OCI-LY1 (cell line): ENCODE measurements at regions not wholly inside any gene's neighbourhood (a gene's known extent, or its start where the extent isn't known, plus 50 kb on each side); places are given as distances from the start of the nearest gene placed in this dataset.

Source experiments
- H2AFZ ChIP-seq: fragments of 200-600 bp; sonication (generic), shearing (Covaris generic); 2 replicates; pipeline ENCODE4 v1.6.0; 2014; ENCODE audit warnings: antibody characterized with exemption, mild to moderate bottlenecking, low read length
- H3F3A ChIP-seq: fragments of 200-600 bp; sonication (generic), shearing (Covaris generic); 2 replicates; pipeline ENCODE4 v1.6.0; 2014; ENCODE audit warnings: mild to moderate bottlenecking, antibody characterized with exemption, low read length, moderate library complexity; ENCODE audit not compliant: insufficient read depth
- H3K27ac ChIP-seq: fragments of 200-600 bp; sonication (generic); 2 replicates; pipeline ENCODE4 v1.5.1; 2014; ENCODE audit warnings: low read length, mixed run types, mild to moderate bottlenecking, low read depth; ENCODE audit not compliant: poor library complexity, severe bottlenecking
- H3K27me3 ChIP-seq: fragments of 200-600 bp; sonication (generic); 2 replicates; pipeline ENCODE4 v1.6.0; 2014; ENCODE audit warnings: antibody characterized with exemption, mild to moderate bottlenecking, low read length, moderate library complexity; ENCODE audit not compliant: insufficient read depth
- H3K36me3 ChIP-seq: fragments of 200-600 bp; sonication (generic); 2 replicates; pipeline ENCODE4 v1.6.1; 2014; ENCODE audit warnings: mild to moderate bottlenecking, antibody characterized with exemption, low read length, moderate library complexity, mixed read lengths; ENCODE audit not compliant: insufficient read depth
- H3K4me1 ChIP-seq: fragments of 200-600 bp; sonication (generic); 2 replicates; pipeline ENCODE4 v1.5.1; 2014; ENCODE audit warnings: mild to moderate bottlenecking, low read length, moderate library complexity; ENCODE audit not compliant: insufficient read depth, severe bottlenecking
- H3K4me2 ChIP-seq: fragments of 200-600 bp; sonication (generic), shearing (Covaris generic); 2 replicates; pipeline ENCODE4 v1.6.1; 2014; ENCODE audit warnings: low read length
- H3K4me3 ChIP-seq: fragments of 200-600 bp; sonication (generic); 2 replicates; pipeline ENCODE4 v1.5.1; 2014; ENCODE audit warnings: low read length, low read depth, mild to moderate bottlenecking, mixed read lengths; ENCODE audit not compliant: poor library complexity, severe bottlenecking
- H3K79me2 ChIP-seq: fragments of 200-600 bp; shearing (Covaris generic); 2 replicates; pipeline ENCODE4 v1.6.1; 2016; ENCODE audit warnings: mixed run types, low read length, mixed read lengths; ENCODE audit not compliant: insufficient read depth
- H3K9ac ChIP-seq: fragments of 200-600 bp; sonication (generic), shearing (Covaris generic); 2 replicates; pipeline ENCODE4 v1.6.1; 2014; ENCODE audit warnings: mild to moderate bottlenecking, low read length, mixed read lengths
- H3K9me2 ChIP-seq: fragments of 200-600 bp; sonication (generic), shearing (Covaris generic); 2 replicates; pipeline ENCODE4 v1.6.1; 2014; ENCODE audit warnings: low read depth, mild to moderate bottlenecking, low read length, mixed read lengths
- H3K9me3 ChIP-seq: fragments of 200-600 bp; shearing (Covaris generic); 2 replicates; pipeline ENCODE4 v1.6.1; 2014; ENCODE audit warnings: low read length, mixed read lengths
- H4K20me1 ChIP-seq: fragments of 200-600 bp; sonication (generic), shearing (Covaris generic); 2 replicates; pipeline ENCODE4 v1.6.0; 2016; ENCODE audit warnings: mild to moderate bottlenecking, low read length; ENCODE audit not compliant: insufficient read depth
- EZH2 ChIP-seq: fragments of 200-600 bp; sonication (generic), shearing (Covaris generic); IDR thresholded peaks from 2 replicates; pipeline ENCODE4 v1.8.0; 2017; ENCODE audit warnings: borderline replicate concordance, mixed run types, mild to moderate bottlenecking, antibody characterized with exemption, low read length, moderate library complexity, mixed read lengths
- TF ChIP-seq, protein P1 (sequence below): fragments of 200-600 bp; sonication (generic), shearing (Covaris generic); IDR thresholded peaks from 2 replicates; pipeline ENCODE4 v1.5.1; 2017; ENCODE audit warnings: mild to moderate bottlenecking, antibody characterized with exemption, low read length, moderate library complexity, mixed read lengths

DNA sequence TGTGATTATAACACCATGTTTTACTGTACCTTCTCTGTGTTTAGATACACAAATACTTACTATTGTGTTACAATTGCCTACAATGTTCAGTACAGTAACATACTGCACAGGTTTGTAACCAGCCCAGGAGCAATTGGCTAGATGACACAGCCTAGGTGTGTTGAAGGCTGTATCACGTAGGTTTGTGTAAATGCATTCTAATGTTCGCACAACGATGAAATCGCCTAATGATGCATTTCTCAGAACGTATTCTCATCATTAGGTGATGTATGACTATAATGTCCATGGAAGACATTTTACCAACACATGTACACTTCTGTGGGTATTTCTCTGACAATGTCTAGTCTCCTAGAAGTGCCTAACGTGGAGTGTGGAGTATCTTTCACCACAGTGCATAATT, 165.9 kb upstream of the KLF7 start:
- Histone ChIP-seq H3K9me2 (no peaks in the 10 kb centered on the region), H3K4me1 (no peaks in the 10 kb centered on the region), H3K4me3 (no peak overlapping the region), H3K79me2 (no peaks in the 10 kb centered on the region), H3F3A (no peaks in the 10 kb centered on the region), H3K36me3 (no peaks in the 10 kb centered on the region), H3K9me3 (no peaks in the 10 kb centered on the region), H3K27ac (no peak overlapping the region), H3K4me2 (no peak overlapping the region), H3K9ac (no peak overlapping the region), H3K27me3 (peaks cover 3% of the 10 kb centered on the region; the same call in 1 of the 2 replicates), H4K20me1 (no peaks in the 10 kb centered on the region), H2AFZ (no peak overlapping the region)
- TF ChIP-seq, protein P1, sequence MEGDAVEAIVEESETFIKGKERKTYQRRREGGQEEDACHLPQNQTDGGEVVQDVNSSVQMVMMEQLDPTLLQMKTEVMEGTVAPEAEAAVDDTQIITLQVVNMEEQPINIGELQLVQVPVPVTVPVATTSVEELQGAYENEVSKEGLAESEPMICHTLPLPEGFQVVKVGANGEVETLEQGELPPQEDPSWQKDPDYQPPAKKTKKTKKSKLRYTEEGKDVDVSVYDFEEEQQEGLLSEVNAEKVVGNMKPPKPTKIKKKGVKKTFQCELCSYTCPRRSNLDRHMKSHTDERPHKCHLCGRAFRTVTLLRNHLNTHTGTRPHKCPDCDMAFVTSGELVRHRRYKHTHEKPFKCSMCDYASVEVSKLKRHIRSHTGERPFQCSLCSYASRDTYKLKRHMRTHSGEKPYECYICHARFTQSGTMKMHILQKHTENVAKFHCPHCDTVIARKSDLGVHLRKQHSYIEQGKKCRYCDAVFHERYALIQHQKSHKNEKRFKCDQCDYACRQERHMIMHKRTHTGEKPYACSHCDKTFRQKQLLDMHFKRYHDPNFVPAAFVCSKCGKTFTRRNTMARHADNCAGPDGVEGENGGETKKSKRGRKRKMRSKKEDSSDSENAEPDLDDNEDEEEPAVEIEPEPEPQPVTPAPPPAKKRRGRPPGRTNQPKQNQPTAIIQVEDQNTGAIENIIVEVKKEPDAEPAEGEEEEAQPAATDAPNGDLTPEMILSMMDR = no peak
- TF ChIP-seq EZH2 = no peak

DNA sequence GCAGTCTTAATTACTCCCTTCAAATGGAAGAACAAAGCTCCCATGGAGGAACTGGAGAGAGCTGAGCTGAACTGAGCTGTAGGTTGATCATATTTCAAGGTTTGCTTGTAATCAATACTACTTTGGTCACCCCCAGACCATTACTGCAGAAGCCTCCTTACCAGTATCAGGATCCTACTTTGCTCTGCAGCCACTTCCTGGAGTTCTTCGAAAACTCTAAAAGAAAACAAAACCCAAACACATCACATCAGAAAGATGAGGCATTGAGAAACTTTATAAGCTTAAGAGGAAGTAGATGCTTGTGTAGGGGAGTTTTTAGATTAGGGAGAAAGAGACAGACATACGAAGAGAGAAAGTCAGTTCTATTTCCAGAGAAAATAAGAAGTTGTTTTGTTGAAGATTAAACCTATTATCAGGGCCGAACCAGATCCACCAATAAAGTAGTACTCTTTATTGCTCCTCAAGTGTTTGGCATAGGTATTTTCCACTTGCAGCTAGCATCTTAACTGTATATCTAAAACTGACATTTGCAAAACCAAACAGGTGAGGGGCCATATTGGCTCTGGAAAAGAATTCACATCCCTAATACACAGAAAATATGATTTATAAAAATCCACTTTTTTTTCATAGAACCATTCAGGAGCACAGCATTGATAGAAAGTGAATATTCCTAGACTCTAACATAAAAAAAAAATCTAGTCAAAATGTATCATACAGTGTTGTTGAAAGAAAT, 166.9 kb upstream of the KLF7 start:
- Histone ChIP-seq H3K4me3 (no peak overlapping the region), H3K27me3 (peaks cover 3% of the 10 kb centered on the region; the same call in 1 of the 2 replicates), H3K9ac (no peak overlapping the region), H3K36me3 (no peaks in the 10 kb centered on the region), H2AFZ (no peak overlapping the region), H3K4me1 (no peaks in the 10 kb centered on the region), H4K20me1 (no peaks in the 10 kb centered on the region), H3K27ac (no peak overlapping the region), H3K79me2 (no peaks in the 10 kb centered on the region), H3K4me2 (no peak overlapping the region), H3K9me3 (no peaks in the 10 kb centered on the region), H3K9me2 (no peaks in the 10 kb centered on the region), H3F3A (no peaks in the 10 kb centered on the region)
- no peak for TF ChIP-seq EZH2
- TF ChIP-seq, protein P1 = no peak

DNA sequence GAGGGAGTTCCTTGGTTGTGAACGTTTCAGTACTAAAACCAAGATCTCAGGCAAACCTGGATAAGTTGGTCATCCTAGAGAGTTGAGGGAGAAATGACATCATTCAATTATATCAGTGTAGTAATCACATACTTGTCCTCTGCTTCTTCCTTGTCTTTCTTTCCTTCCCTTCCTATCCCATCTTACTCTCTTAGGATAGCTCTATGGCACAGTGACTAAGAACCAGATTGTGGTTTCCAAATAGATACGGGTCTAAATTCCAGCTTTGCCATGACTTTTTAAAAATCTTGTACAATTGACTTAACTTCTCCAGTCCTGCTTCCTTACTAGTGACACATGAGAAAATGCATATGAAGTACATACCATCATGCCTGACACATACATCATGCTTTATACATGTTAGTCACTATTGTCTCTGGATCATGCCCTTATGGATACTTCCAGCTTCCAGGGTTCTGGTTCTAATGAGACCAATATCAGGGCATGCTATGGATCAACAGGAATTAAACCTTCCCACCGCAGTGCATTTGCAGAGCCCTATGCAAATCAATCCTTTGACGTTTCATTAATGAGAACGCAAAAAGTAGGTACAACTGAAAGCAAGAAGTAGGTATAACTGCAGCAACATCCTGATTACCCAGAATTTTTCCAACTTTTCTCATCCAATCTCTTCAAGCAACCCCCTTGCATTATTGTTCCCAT, 168.0 kb upstream of the KLF7 start:
- Histone ChIP-seq H3K27ac (no peak overlapping the region), H3K36me3 (no peaks in the 10 kb centered on the region), H3K4me1 (no peaks in the 10 kb centered on the region), H3K4me3 (no peak overlapping the region), H3K9me3 (no peaks in the 10 kb centered on the region), H3K9me2 (no peaks in the 10 kb centered on the region), H3K9ac (no peak overlapping the region), H2AFZ (no peak overlapping the region), H4K20me1 (no peaks in the 10 kb centered on the region), H3K4me2 (no peak overlapping the region), H3K27me3 (peaks cover 3% of the 10 kb centered on the region; the same call in 1 of the 2 replicates), H3K79me2 (no peaks in the 10 kb centered on the region), H3F3A (no peaks in the 10 kb centered on the region)
- no peak for TF ChIP-seq EZH2
- TF ChIP-seq, protein P1 = no peak
